IPS-NIHi11 (cell line): ENCODE measurements at regions not wholly inside any gene's neighbourhood (a gene's known extent, or its start where the extent isn't known, plus 50 kb on each side); places are given as distances from the start of the nearest gene placed in this dataset.

Experiments used
- DNase-seq: peaks from one replicate; pipeline ENCODE4 v3.0.0; 2012; ENCODE audit warnings: mixed read lengths, low spot score

DNA sequence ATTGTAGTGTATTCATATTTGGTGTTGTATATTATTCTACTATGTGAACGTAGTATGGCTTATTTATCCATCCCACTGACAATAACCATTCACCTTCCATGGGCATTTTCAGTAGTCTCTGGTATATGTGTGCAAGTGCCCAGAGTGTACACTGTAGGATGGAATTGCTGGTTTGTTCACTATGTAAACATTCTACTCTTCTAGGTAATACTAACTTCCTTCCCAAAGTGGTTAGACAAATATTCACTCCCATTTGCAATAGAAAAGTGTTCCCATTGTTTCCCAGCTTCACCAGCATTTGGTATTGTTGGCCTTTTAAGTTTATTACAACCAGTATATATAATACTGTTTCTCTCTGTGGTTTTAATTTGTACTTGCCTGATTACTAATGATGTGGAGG is 153.7 kb downstream of the C7orf25 start:
- DNase-seq = no peak

- DNase-seq = no peak
These were observed 155.0 kb downstream of the C7orf25 start for GRCh38 chr7:42756841-42757240.

- DNase-seq = no peak
These were observed 158.0 kb downstream of the C7orf25 start for GRCh38 chr7:42753811-42754363.

- DNase-seq = no peak
These were observed 158.5 kb downstream of the C7orf25 start for GRCh38 chr7:42753367-42753766.

DNA sequence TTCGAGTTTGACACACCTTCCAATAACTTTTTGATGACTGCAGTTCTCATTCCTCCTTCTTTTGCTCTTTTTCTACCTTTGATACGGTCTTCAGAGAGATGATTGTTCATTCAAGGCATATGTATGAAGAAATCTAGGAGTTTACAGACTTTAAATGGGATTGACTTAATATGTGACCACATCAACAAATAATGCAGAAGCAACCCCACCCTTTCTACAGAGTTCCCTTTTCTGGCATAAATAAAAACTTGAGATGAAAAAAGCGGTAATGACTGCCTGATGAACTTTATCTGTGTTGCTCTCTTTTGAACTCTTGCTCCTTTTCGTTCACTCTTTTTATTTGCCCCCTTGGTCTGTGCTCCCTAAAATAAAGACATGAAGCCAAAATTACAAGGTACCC is 161.7 kb downstream of the C7orf25 start:
- no peak for DNase-seq

- no peak for DNase-seq
These were observed 164.8 kb downstream of the C7orf25 start for GRCh38 chr7:42747044-42747443.

DNA sequence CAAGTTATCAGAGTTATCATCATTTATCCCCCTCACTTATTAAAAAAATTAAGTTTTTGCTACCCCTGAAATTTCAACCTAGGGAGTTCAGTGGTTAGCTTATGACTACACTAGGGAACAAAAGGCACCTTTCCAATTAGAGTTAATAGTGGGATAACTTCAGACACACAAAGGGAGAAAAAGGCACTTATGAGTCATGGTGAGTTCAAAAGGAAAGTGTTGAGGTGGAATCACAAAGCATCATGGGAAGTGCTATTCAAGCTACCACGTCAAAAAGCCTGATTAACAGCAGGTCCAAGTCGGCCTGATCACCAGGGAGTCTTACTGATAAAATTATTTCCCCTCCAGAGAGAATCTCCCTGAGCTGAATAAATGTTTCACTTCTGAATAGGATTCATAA is 165.7 kb downstream of the C7orf25 start:
- DNase-seq = no peak

- DNase-seq = peak; percentile 53
These were observed 166.4 kb downstream of the C7orf25 start for GRCh38 chr7:42745357-42746059.

DNA sequence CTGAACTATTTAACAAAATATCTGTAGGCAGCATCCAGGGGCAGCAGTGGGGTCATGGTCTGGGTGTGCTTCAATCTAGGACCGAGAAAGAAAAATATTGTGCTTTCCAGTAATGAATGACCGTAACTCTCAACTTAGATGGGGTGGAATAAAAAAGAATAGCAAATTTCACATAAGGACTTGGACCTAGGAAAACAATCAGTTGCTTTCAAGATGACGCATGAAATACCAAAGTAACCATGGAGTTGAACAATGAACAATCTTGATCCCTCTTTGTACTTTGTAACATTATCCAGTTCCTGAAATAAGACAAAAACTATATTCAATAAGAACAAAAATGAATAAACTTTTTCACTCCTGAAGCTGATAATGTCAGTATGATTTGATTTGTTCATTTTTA is 167.1 kb downstream of the C7orf25 start:
- DNase-seq = no peak

- no peak for DNase-seq
These were observed 168.6 kb downstream of the C7orf25 start for GRCh38 chr7:42743077-42743858.

- no peak for DNase-seq
These were observed 169.6 kb downstream of the C7orf25 start for GRCh38 chr7:42742318-42742717.

- DNase-seq = no peak
These were observed 171.5 kb downstream of the C7orf25 start for GRCh38 chr7:42740408-42740807.

DNA sequence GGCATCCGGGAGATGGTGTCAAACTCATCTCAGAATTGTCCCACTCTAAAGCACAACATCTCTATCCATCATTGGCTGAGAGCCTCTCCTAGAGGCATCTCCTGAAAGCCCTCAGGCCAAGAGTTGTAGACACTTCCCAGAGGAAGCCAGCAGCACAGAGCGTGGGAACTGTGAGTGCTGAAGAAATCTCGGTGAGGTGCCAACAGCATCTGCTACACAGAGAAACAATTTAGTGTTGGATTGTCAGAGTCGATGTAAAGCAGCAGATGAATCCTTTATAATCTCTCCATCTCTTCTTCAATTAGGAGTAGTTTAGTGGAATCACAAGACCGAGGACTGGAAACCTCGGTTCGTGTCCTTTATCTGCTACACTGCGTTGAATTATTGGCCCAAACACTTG is 172.2 kb downstream of the C7orf25 start:
- DNase-seq = no peak

- peak; percentile 59 for DNase-seq
These were observed 174.9 kb downstream of the C7orf25 start for GRCh38 chr7:42736931-42737330.

- no peak for DNase-seq
These were observed 176.8 kb downstream of the C7orf25 start for GRCh38 chr7:42735081-42735480.

- DNase-seq = no peak
These were observed 177.3 kb downstream of the C7orf25 start for GRCh38 chr7:42734568-42734967.

- DNase-seq = no peak
These were observed 178.8 kb downstream of the C7orf25 start for GRCh38 chr7:42733040-42733439.

GRCh38 chr7:42730586-42730985 is 181.3 kb downstream of the C7orf25 start:
- DNase-seq = no peak

DNA sequence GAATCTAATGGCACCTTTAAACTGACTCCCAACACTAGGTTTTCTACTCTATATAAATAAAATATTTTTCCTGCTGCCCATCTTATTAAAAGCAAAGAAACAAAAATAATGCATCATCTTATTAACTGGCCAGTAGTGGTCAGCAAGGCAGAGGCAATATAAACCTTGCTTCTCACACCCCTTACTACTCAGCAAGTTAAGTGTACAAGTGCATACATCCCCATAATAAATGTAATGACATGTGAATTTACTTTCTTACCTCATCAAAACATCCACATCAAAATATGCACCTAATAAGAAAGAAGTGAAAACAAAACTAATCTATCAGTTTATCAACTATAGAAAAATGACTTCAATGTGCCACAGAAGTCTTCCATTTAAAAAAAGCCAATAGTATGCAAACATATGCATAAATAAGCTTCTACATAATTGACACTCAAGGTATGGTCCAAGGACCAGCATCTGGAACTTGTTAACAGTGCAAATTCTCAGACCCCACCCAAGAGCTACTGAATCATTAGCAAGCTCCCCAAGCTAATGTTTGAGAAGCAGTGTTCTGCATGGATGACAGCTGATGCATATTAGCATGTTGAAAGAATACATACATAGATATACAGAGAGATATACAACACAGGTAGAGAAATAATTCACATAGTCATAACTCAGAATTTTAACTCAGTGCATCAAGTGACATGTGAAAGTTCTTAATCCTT is 182.7 kb downstream of the C7orf25 start:
- DNase-seq = no peak

- DNase-seq = no peak
These were observed 184.4 kb downstream of the C7orf25 start for GRCh38 chr7:42727451-42727850.

GRCh38 chr7:42726066-42726785 is 185.6 kb downstream of the C7orf25 start:
- no peak for DNase-seq

DNA sequence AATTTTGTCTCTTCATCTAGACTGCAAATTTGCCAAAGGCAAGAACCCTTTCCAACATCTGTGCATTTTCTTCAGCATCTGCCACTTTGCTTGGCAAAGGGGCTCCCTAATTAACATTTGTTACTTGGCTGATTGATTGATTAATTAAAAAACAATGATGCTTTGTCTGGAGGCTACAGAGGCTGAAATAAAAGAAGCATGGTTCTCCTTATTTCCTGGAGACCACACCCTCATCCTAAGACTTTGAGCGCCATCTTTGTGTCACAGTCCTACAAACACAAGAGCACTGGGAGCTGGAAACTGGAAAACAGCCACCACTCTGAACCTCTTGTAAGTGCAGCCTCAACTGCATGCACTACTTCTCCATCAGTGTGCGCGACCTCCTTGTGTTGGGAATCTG is 189.2 kb downstream of the C7orf25 start:
- no peak for DNase-seq
